BJ (cell line): ENCODE measurements at regions not wholly inside any gene's neighbourhood (a gene's known extent, or its start where the extent isn't known, plus 50 kb on each side); places are given as distances from the start of the nearest gene placed in this dataset.
"Not testable (repeated sequence)": the region's sequence is repeated elsewhere in the genome, so short reads cannot be mapped to it uniquely, and the experiment has no call there.

Source experiments
- CTCF ChIA-PET: fragments of 350-600 bp; formaldehyde crosslinking; extraction: SDS; loops from one replicate; lab custom pipeline; 2021; ENCODE audit warnings: antibody characterized with exemption, inconsistent platforms; lab: Yijun Ruan, JAX
- POLR2A ChIA-PET: fragments of 300-600 bp; sonication (Branson Sonifier 250); formaldehyde crosslinking; extraction: SDS; loops from one replicate; lab custom pipeline; 2021; ENCODE audit warnings: antibody characterized with exemption; lab: Charles Lee
- DNase-seq: peaks from one replicate; pipeline ENCODE4 v3.0.0-alpha.2; 2011; ENCODE audit warnings: low read depth
- H3K27me3 ChIP-seq: 2 replicates; pipeline ENCODE4 v1.6.0; 2011; ENCODE audit warnings: low read length; ENCODE audit not compliant: control insufficient read depth, insufficient read depth
- H3K36me3 ChIP-seq: 2 replicates; pipeline ENCODE4 v1.5.1; 2011; ENCODE audit warnings: low read length; ENCODE audit not compliant: control insufficient read depth, insufficient read depth
- H3K4me3 ChIP-seq: 2 replicates; pipeline ENCODE4 v1.5.1; 2011; ENCODE audit warnings: low read depth, mild to moderate bottlenecking, control low read depth, low read length
- CTCF ChIP-seq: IDR thresholded peaks from 2 replicates; pipeline ENCODE4 v1.5.1; 2011; ENCODE audit warnings: low read depth, mild to moderate bottlenecking, control low read depth, inconsistent platforms, low read length, moderate library complexity; ENCODE audit not compliant: insufficient read depth

GRCh38 chr6:10315034-10315433 lies 99.8 kb downstream of the TFAP2A start:
- no peak for TF ChIP-seq CTCF
- POLR2A ChIA-PET, result no interaction called here
- CTCF ChIA-PET, result interaction anchor here (0.6 to 1.5 kb wide), 2 partner anchors 27 to 1332 kb away, joined by 3 to 4 read pairs; no protein-coding TSS in a partner anchor
- DNase-seq, result no peak
- Histone ChIP-seq H3K4me3 (no peak overlapping the region), H3K27me3 (no peaks in the 10 kb centered on the region), H3K36me3 (no peaks in the 10 kb centered on the region)

GRCh38 chr6:10314163-10314955 lies 100.5 kb downstream of the TFAP2A start:
- POLR2A ChIA-PET, result no interaction called here
- H3K27me3 ChIP-seq, result no peaks in the 10 kb centered on the region

GRCh38 chr6:10313799-10314162 lies 101.1 kb downstream of the TFAP2A start:
- H3K4me3 ChIP-seq, result no peak overlapping the region
- no peaks in the 10 kb centered on the region for H3K27me3 ChIP-seq
- H3K36me3 ChIP-seq, result no peaks in the 10 kb centered on the region
- ChIA-PET CTCF (no interaction called here), POLR2A (no interaction called here)
- DNase-seq, result no peak
- TF ChIP-seq CTCF, result no peak

More at GRCh38 chr6:10314163-10314955, 100.5 kb downstream of the TFAP2A start:
- no peak for TF ChIP-seq CTCF
- no peak for DNase-seq
- Histone ChIP-seq H3K36me3 (no peaks in the 10 kb centered on the region), H3K4me3 (no peak overlapping the region)
- CTCF ChIA-PET, result interaction anchor here (0.6 kb wide), 1 partner anchor 1331 kb away, joined by 3 read pairs; no protein-coding TSS in a partner anchor

GRCh38 chr6:10312445-10312844 lies 102.4 kb downstream of the TFAP2A start:
- ChIA-PET POLR2A (no interaction called here), CTCF (no interaction called here)
- no peak overlapping the region for H3K4me3 ChIP-seq
- no peak for DNase-seq
- no peaks in the 10 kb centered on the region for H3K27me3 ChIP-seq
- TF ChIP-seq CTCF, result no peak
- H3K36me3 ChIP-seq, result no peaks in the 10 kb centered on the region

GRCh38 chr6:10311546-10312405 lies 103.1 kb downstream of the TFAP2A start:
- H3K36me3 ChIP-seq, POLR2A ChIA-PET, H3K4me3 ChIP-seq, H3K27me3 ChIP-seq, DNase-seq: not testable (repeated sequence)
- CTCF ChIA-PET, result interaction anchor here (0.7 kb wide), 1 partner anchor 280 kb away, joined by 3 read pairs; no protein-coding TSS in a partner anchor
